DMS114 treated with DMSO at 0.1 percent for 48 hours (cell line): ENCODE measurements at regions not wholly inside any gene's neighbourhood (a gene's known extent, or its start where the extent isn't known, plus 50 kb on each side); places are given as distances from the start of the nearest gene placed in this dataset.

Source experiments
- DNase-seq: peaks from one replicate; lab custom pipeline; 2025; ENCODE audit not compliant: unreplicated experiment; lab: John Stamatoyannopoulos, UW

DNA sequence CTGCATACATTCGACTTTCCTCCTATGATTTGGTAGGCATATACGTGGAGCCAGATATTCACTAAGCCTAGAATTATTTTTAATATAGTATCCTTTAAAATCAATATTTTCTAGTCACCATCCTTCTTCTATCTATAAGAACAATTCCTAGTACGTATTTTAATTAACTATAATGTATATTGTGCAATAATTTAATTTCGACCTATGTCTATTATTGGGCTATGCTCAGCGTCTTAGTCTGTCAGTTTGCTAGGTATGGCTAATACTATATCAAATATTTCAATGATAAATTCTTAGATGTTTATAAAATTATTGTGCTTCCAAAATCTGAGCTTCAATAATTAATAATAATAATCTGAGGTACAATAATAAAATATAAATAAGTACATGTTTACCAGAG is 705.3 kb downstream of the PRELID2 start:
- DNase-seq: no peak

GRCh38 chr5:145124806-145125205 is 710.3 kb downstream of the PRELID2 start:
- DNase-seq: no peak

DNA sequence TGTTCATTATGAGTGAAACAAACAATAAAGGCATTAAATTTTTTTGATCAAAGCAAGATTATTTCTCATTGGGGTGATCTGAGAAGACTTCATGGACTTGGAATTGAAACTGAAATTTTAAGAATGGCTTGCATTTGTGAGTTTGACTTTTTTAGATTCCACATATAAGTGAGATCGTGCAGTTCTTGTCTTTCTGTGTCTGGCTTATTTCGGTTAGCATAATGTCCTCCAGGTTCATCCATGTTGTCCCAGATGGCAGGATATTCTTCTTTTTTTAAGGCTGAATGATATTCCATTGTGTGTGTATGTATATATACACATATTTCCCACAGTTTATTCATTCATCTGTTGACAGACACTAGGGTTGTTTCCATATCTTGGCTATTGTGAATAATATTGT is 716.5 kb downstream of the PRELID2 start:
- no peak for DNase-seq

- no peak for DNase-seq
These were observed 717.0 kb downstream of the PRELID2 start for GRCh38 chr5:145118127-145118526.

GRCh38 chr5:145117285-145117684 is 717.9 kb downstream of the PRELID2 start:
- DNase-seq: no peak

GRCh38 chr5:145111420-145111819 is 723.7 kb downstream of the PRELID2 start:
- no peak for DNase-seq

DNA sequence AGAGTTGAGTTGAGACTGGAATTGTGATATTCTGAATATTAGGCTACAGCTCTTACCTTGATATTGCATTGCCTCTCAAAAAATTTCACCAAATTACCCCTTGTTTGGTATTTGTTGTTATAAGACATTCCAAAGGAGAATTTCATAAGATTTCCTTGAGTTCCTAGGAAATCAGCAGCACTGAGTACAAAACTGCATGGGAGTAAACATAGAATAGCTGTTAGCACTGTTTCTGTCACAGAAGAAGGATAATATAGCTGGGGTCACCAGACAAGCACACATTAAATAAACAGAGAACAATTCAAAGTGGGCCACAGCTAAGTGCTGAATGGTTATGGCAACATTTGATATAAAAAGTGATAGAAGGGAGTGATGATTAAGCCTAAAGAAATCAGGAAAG is 724.3 kb downstream of the PRELID2 start:
- no peak for DNase-seq

DNA sequence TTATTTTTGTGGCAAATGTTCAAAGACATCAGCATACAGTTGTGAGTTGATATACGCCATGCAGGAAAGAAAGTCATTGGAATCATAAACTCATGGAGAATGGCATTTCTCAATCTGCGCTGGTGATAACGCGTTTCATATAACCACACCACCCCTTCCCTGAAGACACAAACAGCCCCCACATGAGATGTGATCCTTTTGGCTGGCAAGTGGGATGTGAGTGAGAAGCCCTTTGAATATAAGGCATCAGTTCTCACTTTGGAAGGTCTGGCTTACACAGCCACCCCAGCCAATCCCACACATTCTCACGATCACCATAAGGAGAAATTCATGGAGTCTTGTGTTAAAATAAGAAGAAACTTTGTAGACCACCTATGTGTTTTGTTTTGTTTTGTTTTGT is 725.0 kb downstream of the PRELID2 start:
- DNase-seq: no peak

- DNase-seq: no peak
These were observed 729.8 kb downstream of the PRELID2 start for GRCh38 chr5:145105384-145105783.

DNA sequence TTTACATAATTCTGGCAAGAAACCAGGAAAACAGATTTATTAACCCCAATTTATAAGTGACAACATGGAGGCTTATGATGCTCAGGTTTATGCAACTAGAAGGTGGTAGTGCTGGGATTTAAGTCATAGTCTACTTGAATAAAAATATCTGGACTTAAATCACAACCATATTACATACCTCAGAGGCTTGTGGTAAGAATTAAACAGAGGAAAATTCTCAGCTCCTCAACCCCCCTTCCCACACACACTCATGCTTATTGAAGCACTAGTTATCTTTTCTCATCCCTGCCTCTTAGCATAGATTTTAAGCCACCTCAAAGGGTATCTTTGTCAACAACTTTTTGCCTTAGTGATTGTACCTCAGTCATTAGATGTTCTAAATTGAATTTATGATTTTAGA is 731.0 kb downstream of the PRELID2 start:
- no peak for DNase-seq

DNA sequence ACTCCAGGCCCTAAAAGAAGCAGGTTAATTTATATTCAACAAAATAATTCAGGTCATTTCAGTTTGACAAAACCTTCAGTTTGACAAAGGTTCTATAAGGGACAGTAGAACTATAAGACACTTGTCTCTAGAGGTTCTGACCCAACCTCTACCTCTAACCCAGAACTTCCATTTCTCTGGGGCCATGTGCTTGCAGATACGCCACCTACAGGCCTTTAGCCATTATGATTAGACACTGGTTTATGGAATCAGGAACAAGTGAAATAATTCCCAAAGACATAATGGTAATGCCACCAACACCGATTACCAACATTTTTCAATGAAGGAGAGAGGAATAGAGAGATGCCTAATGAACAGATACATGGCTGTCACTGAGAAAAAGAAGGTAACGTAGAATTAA is 733.9 kb downstream of the PRELID2 start:
- DNase-seq: no peak

- DNase-seq: no peak
These were observed 745.0 kb downstream of the PRELID2 start for GRCh38 chr5:145090115-145090514.

- DNase-seq: no peak
These were observed 750.3 kb downstream of the PRELID2 start for GRCh38 chr5:145084834-145085233.

DNA sequence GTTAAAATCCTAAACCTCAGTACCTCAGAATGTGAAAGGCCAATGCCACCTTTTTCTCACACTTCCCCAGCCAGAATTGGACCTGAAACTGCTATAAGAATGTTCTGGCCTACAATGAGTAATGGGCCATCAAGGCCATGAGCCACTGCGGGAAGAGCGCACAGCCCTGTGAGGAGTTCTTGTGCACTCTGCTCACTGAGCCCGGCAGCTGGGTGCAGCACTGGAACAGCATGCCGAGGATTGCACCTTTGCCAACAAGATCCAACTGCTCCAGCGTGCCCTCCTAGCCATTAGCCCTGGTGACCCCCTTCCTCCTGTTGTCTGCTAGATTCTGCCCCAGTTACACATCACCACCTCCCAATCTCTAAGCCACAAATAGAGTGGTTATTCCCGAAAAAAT is 758.1 kb downstream of the PRELID2 start:
- no peak for DNase-seq

GRCh38 chr5:145076040-145076439 is 759.1 kb downstream of the PRELID2 start:
- no peak for DNase-seq

DNA sequence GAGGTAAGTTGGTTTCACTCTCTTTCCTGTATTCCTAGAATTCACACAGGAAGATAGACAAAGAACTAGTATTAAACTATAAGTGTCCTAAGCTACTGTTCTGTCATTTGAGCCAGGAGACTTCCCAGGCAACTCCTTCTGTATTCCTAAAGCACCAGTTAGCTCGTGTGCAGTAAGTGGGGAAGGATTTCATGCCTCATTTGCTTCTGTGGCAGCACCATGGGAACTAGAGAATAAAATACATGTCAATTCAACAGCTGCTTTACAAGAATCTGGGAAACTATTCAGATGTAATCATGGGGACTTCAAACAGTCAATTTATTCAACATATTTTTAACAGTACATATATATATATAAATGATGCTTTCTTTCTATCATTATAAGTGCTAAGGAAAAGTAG is 762.3 kb downstream of the PRELID2 start:
- DNase-seq: no peak

- no peak for DNase-seq
These were observed 766.4 kb downstream of the PRELID2 start for GRCh38 chr5:145068721-145069120.

GRCh38 chr5:145062280-145063062 is 772.7 kb downstream of the PRELID2 start:
- DNase-seq: no peak

DNA sequence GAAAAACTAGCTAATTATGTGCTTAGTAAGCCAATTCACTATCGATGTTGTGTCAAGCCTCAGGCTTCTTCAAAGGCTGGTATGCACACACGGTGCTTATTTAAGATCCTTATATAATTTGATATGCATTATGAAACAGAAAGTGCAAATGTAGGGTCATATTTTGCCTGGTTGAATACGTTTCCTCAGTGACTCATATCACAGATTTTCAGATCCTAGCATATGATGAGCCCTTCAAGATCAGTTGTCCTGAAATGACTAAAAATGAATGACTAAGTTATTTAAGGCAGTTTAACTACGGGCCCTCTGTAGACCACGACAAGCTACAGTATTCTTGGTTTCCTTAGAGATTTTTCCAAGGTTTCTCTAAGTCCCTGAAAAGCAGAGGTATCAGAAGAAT is 778.3 kb downstream of the PRELID2 start:
- DNase-seq: no peak

- no peak for DNase-seq
These were observed 785.0 kb downstream of the PRELID2 start for GRCh38 chr5:145050181-145050580.

DNA sequence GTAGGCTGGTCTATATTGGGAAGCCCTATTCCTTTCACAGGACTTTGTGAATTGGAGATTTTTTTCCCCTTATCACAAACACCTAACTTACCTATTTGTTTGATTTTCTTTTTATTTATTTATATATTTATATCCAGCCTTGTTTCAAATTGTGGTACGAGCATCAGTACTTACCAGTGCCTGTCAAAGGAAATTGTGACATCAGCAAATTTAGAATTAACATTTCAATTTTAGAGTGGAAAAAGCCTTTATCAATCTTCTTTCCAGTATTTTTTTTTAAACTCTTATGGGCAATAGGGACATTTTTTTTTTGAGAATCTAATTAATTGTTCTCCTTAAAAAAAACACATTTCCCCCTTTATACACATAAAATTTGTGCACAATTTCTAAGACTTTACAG is 790.2 kb downstream of the PRELID2 start:
- DNase-seq: no peak

- DNase-seq: no peak
These were observed 806.5 kb downstream of the PRELID2 start for GRCh38 chr5:145028626-145029025.

- DNase-seq: no peak
These were observed 807.9 kb downstream of the PRELID2 start for GRCh38 chr5:145027286-145027685.
